ENCODE measurements at regions not wholly inside any gene's neighbourhood (a gene's known extent, or its start where the extent isn't known, plus 50 kb on each side); places are given as distances from the start of the nearest gene placed in this dataset.

DNA sequence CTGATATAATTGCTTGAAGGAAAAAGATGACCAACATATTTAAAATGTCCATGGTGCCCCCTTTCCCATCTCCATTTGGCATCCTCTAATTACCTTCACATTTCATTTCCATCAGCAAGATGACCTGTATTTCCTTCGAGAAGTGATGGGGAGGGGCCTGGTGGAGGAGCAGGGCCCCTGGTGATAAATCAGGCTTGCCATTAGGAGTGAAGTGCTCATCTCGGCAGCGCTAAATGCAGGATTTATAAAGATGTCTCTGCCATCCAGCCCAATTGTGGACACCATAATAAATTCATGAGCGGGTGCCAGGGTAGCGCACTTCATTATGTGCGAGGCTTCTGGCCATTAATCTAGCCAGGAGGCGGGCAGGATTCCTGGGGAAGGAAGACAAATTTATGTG, 101.5 kb upstream of the IRX6 start:
- Histone ChIP-seq H2AFZ (ENCODE audit: insufficient read depth, low read depth, low read length, poor library complexity, severe bottlenecking) (no peak overlapping the region), H3K36me3 (replicated peaks in 1 of 2; ENCODE audit: control extremely low read depth in 1 of 2, control insufficient read depth in 1 of 2, extremely low read depth in 1 of 2, insufficient read depth in 2 of 2, low read length in 1 of 2) (no peaks in the 10 kb centered on the region), H3K27ac (ENCODE audit: low read length in 2 of 2) (no peak overlapping the region), H3K4me1 (ENCODE audit: control insufficient read depth in 2 of 2, insufficient read depth in 2 of 2, low read length in 2 of 2) (no peaks in the 10 kb centered on the region), H3K4me2 (replicated peaks; ENCODE audit: low read depth, low read length, poor library complexity, severe bottlenecking) (no peak overlapping the region), H3K9ac (ENCODE audit: low read length) (no peak overlapping the region), H3K79me2 (ENCODE audit: control insufficient read depth, insufficient read depth, low read length) (no peaks in the 10 kb centered on the region), H3K4me3 (ENCODE audit: control extremely low read depth in 1 of 5, extremely low read depth in 1 of 5, insufficient read depth in 1 of 5, low read depth in 2 of 5, low read length in 4 of 5) (no peak overlapping the region), H4K20me1 (ENCODE audit: control insufficient read depth, insufficient read depth, low read length, poor library complexity, severe bottlenecking) (no peaks in the 10 kb centered on the region), H3K9me3 (ENCODE audit: control extremely low read depth in 1 of 3, control insufficient read depth in 2 of 3, insufficient read depth in 1 of 3, low read length in 2 of 3) (peaks cover 1 to 7% (median 4%) of the 10 kb centered on the region in 3 donors), H3K27me3 (replicated peaks in 1 of 4; ENCODE audit: control extremely low read depth in 1 of 4, control insufficient read depth in 3 of 4, insufficient read depth in 4 of 4, low read length in 3 of 4) (no peaks in the 10 kb centered on the region)
- WGBS (ENCODE audit: insufficient coverage) = 78% methylated on average over 6 of the region's 7 CpGs
- no peak for TF ChIP-seq EZH2 (IDR thresholded peaks at IDR 0.05; ENCODE audit: borderline replicate concordance, insufficient read depth, low read depth, low read length, poor library complexity, severe bottlenecking)
- TF ChIP-seq, protein P1, sequence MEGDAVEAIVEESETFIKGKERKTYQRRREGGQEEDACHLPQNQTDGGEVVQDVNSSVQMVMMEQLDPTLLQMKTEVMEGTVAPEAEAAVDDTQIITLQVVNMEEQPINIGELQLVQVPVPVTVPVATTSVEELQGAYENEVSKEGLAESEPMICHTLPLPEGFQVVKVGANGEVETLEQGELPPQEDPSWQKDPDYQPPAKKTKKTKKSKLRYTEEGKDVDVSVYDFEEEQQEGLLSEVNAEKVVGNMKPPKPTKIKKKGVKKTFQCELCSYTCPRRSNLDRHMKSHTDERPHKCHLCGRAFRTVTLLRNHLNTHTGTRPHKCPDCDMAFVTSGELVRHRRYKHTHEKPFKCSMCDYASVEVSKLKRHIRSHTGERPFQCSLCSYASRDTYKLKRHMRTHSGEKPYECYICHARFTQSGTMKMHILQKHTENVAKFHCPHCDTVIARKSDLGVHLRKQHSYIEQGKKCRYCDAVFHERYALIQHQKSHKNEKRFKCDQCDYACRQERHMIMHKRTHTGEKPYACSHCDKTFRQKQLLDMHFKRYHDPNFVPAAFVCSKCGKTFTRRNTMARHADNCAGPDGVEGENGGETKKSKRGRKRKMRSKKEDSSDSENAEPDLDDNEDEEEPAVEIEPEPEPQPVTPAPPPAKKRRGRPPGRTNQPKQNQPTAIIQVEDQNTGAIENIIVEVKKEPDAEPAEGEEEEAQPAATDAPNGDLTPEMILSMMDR (IDR thresholded peaks at IDR 0.05) = no peak
- ChIA-PET POLR2A (no interaction called here), CTCF (no interaction called here)
- H3K4me1 Mint-ChIP-seq = no peaks in the 10 kb centered on the region
- peaks cover 9% of the 10 kb centered on the region for H3K9me3 Mint-ChIP-seq (ENCODE audit: insufficient read depth)
- DNase-seq (no peak), ATAC-seq (ENCODE audit: low read depth) (no peak)
- no peak overlapping the region for H3K4me3 Mint-ChIP-seq
- H3K27me3 Mint-ChIP-seq = peaks cover 5% of the 10 kb centered on the region
- no peak overlapping the region for H3K27ac Mint-ChIP-seq
- intact Hi-C loops (cut with micrococcal nuclease) = no loop called here

DNA sequence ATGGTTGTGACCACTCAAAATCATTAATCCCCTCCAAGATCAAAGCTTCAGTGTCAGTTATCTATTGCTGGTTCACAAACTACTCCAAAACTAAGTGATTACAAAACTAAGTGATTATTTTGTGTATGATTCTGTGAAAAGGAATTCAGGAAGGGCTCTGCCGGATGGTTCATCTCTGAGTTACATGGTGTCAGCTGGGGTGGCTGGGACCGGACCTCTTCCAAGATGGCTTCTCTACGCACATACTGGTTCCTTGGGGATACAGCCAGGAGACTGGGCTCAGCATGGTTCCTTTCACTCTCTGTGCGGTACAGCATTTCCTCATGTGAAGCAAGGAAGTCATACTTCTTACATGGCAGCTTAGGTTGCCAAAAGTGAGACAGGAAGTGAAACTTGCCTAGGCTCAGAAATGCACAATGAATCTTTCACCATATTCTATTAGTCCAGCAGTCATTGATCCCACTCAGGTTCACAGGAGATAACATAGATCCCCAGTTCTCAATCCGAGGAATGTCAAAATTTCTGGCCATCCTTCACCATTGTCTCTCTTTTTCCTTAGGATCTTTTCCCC, 97.9 kb upstream of the IRX6 start:
- no peaks in the 10 kb centered on the region for H3K27me3 ChIP-seq (replicated peaks in 1 of 4; ENCODE audit: control extremely low read depth in 1 of 4, control insufficient read depth in 3 of 4, insufficient read depth in 4 of 4, low read length in 3 of 4)
- H3K9ac ChIP-seq (ENCODE audit: low read length) = no peak overlapping the region
- H3K4me1 ChIP-seq (ENCODE audit: control insufficient read depth in 2 of 2, insufficient read depth in 2 of 2, low read length in 2 of 2) = no peaks in the 10 kb centered on the region
- WGBS (ENCODE audit: insufficient coverage) = 90% methylated on average over 5 of the region's 5 CpGs
- H3K4me1 Mint-ChIP-seq = no peaks in the 10 kb centered on the region
- H3K36me3 ChIP-seq (replicated peaks in 1 of 2; ENCODE audit: control extremely low read depth in 1 of 2, control insufficient read depth in 1 of 2, extremely low read depth in 1 of 2, insufficient read depth in 2 of 2, low read length in 1 of 2) = no peaks in the 10 kb centered on the region
- H3K4me3 Mint-ChIP-seq = no peak overlapping the region
- peaks cover 9% of the 10 kb centered on the region for H3K9me3 Mint-ChIP-seq (ENCODE audit: insufficient read depth)
- no peak overlapping the region for H3K27ac ChIP-seq (ENCODE audit: low read length in 2 of 2)
- peaks cover 4% of the 10 kb centered on the region for H3K27me3 Mint-ChIP-seq
- no peak overlapping the region for H3K27ac Mint-ChIP-seq
- H3K4me2 ChIP-seq (replicated peaks; ENCODE audit: low read depth, low read length, poor library complexity, severe bottlenecking) = no peak overlapping the region
- no peaks in the 10 kb centered on the region for H3K79me2 ChIP-seq (ENCODE audit: control insufficient read depth, insufficient read depth, low read length)
- ATAC-seq (ENCODE audit: low read depth) = no peak
- TF ChIP-seq, protein P1 (IDR thresholded peaks at IDR 0.05) = no peak
- no peak for TF ChIP-seq EZH2 (IDR thresholded peaks at IDR 0.05; ENCODE audit: borderline replicate concordance, insufficient read depth, low read depth, low read length, poor library complexity, severe bottlenecking)
- H4K20me1 ChIP-seq (ENCODE audit: control insufficient read depth, insufficient read depth, low read length, poor library complexity, severe bottlenecking) = no peaks in the 10 kb centered on the region
- intact Hi-C loops (cut with micrococcal nuclease) = no loop called here
- ChIA-PET CTCF (no interaction called here), POLR2A (no interaction called here)
- no peak overlapping the region for H2AFZ ChIP-seq (ENCODE audit: insufficient read depth, low read depth, low read length, poor library complexity, severe bottlenecking)
- H3K9me3 ChIP-seq (ENCODE audit: control extremely low read depth in 1 of 3, control insufficient read depth in 2 of 3, insufficient read depth in 1 of 3, low read length in 2 of 3) = peaks cover 1 to 7% (median 4%) of the 10 kb centered on the region in 3 donors
- no peak overlapping the region for H3K4me3 ChIP-seq (ENCODE audit: control extremely low read depth in 1 of 5, extremely low read depth in 1 of 5, insufficient read depth in 1 of 5, low read depth in 2 of 5, low read length in 4 of 5)
- DNase-seq = no peak
